ENCODE measurements at regions not wholly inside any gene's neighbourhood (a gene's known extent, or its start where the extent isn't known, plus 50 kb on each side); places are given as distances from the start of the nearest gene placed in this dataset.

DNA sequence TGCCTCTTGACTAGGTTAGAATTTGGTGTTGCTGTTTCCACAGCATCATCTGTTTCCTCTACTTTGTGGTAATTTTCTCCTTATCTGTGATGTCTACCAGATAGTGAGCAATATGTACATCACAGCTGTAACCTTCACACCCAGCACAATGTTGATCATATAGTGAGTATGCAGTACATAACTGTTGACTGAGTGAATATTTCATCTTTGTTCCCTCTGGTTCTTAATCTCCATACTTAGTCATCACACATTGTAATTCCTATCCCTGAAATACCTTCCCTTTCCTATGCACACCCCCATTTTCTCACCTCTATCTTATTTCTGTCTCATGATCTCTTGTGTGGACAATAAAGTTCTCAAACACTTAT lies 115.9 kb downstream of the KIF4B start:
- no peaks in the 10 kb centered on the region for H3K4me1 ChIP-seq
- intact Hi-C loops (cut with DNase I) = no loop called here
- TF ChIP-seq, protein P1, sequence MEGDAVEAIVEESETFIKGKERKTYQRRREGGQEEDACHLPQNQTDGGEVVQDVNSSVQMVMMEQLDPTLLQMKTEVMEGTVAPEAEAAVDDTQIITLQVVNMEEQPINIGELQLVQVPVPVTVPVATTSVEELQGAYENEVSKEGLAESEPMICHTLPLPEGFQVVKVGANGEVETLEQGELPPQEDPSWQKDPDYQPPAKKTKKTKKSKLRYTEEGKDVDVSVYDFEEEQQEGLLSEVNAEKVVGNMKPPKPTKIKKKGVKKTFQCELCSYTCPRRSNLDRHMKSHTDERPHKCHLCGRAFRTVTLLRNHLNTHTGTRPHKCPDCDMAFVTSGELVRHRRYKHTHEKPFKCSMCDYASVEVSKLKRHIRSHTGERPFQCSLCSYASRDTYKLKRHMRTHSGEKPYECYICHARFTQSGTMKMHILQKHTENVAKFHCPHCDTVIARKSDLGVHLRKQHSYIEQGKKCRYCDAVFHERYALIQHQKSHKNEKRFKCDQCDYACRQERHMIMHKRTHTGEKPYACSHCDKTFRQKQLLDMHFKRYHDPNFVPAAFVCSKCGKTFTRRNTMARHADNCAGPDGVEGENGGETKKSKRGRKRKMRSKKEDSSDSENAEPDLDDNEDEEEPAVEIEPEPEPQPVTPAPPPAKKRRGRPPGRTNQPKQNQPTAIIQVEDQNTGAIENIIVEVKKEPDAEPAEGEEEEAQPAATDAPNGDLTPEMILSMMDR (IDR thresholded peaks at IDR 0.05) = no peak
- no peaks in the 10 kb centered on the region for H3K9me3 ChIP-seq
- no peaks in the 10 kb centered on the region for H3K36me3 ChIP-seq (ENCODE audit: insufficient read depth in 1 of 2, low read depth in 1 of 2)
- no peak overlapping the region for H3K27ac ChIP-seq
- H3K4me3 ChIP-seq = no peak overlapping the region
- ATAC-seq (no peak), DNase-seq (no peak)
- H3K27me3 ChIP-seq (ENCODE audit: insufficient read depth in 3 of 3, low read length in 2 of 3) = peaks cover 0 to 7% (median 2%) of the 10 kb centered on the region in 3 donors

GRCh38 chr5:155134130-155134529 lies 120.6 kb downstream of the KIF4B start:
- ATAC-seq = no peak
- peaks cover 0 to 7% (median 3%) of the 10 kb centered on the region in 3 donors for H3K27me3 ChIP-seq (ENCODE audit: insufficient read depth in 3 of 3, low read length in 2 of 3)
- intact Hi-C loops (cut with DNase I) = loop anchor here in 1 of 2 donors (10.0 kb wide), 1 partner anchor 1691 kb away; no protein-coding TSS in a partner anchor
- no peaks in the 10 kb centered on the region for H3K9me3 ChIP-seq
- H3K4me1 ChIP-seq = no peaks in the 10 kb centered on the region
- DNase-seq = no peak
- H3K4me3 ChIP-seq = no peak overlapping the region
- TF ChIP-seq, protein P1 (IDR thresholded peaks at IDR 0.05) = no peak
- no peak overlapping the region for H3K27ac ChIP-seq
- no peaks in the 10 kb centered on the region for H3K36me3 ChIP-seq (ENCODE audit: insufficient read depth in 1 of 2, low read depth in 1 of 2)

GRCh38 chr5:155136216-155136850 lies 122.8 kb downstream of the KIF4B start:
- Histone ChIP-seq H3K27me3 (ENCODE audit: insufficient read depth in 3 of 3, low read length in 2 of 3) (peaks cover 0 to 7% (median 3%) of the 10 kb centered on the region in 3 donors), H3K4me1 (no peaks in the 10 kb centered on the region), H3K27ac (no peak overlapping the region), H3K4me3 (no peak overlapping the region), H3K9me3 (no peaks in the 10 kb centered on the region), H3K36me3 (ENCODE audit: insufficient read depth in 1 of 2, low read depth in 1 of 2) (no peaks in the 10 kb centered on the region)
- ATAC-seq = no peak
- DNase-seq = no peak
- TF ChIP-seq, protein P1 (IDR thresholded peaks at IDR 0.05) = no peak
- intact Hi-C loops (cut with DNase I) = loop anchor here in 1 of 2 donors (10.0 kb wide), 1 partner anchor 1688 kb away; no protein-coding TSS in a partner anchor
- WGBS, 3 donors = 39 to 42% (median 39%) methylated on average over 6 of the region's 6 CpGs

GRCh38 chr5:155137683-155138082 lies 124.1 kb downstream of the KIF4B start:
- no peaks in the 10 kb centered on the region for H3K4me1 ChIP-seq
- no peak overlapping the region for H3K4me3 ChIP-seq
- DNase-seq (no peak), ATAC-seq (no peak)
- no peaks in the 10 kb centered on the region for H3K36me3 ChIP-seq (ENCODE audit: insufficient read depth in 1 of 2, low read depth in 1 of 2)
- H3K27me3 ChIP-seq (ENCODE audit: insufficient read depth in 3 of 3, low read length in 2 of 3) = peaks cover 0 to 3% (median 0%) of the 10 kb centered on the region in 3 donors
- no peak overlapping the region for H3K27ac ChIP-seq
- WGBS, 3 donors = 46 to 57% (median 57%) methylated on average over 3 of the region's 3 CpGs
- intact Hi-C loops (cut with DNase I) = loop anchor here in 1 of 2 donors (10.0 kb wide), 1 partner anchor 1687 kb away; no protein-coding TSS in a partner anchor
- TF ChIP-seq, protein P1 (IDR thresholded peaks at IDR 0.05) = no peak
- H3K9me3 ChIP-seq = no peaks in the 10 kb centered on the region

DNA sequence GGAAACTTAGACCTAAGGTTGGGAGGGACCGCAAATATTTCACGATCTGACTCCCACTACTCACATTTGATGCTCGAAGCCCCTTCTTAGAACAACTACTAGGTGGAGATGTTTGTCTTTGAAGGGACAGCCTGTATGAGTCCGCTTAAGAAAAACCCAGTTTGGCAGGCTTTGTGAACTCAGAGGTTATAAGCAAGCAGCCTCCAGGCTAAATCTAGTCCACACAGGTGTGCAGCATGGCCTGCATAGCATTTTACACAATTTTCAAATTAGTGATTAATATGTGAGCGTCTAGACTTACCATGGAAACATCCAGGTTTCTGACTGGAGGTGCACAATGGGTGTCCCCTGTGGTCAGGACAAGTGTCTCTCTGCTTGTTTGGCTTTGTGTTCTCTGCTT lies 127.1 kb downstream of the KIF4B start:
- Histone ChIP-seq H3K9me3 (no peaks in the 10 kb centered on the region), H3K4me1 (no peaks in the 10 kb centered on the region), H3K36me3 (ENCODE audit: insufficient read depth in 1 of 2, low read depth in 1 of 2) (no peaks in the 10 kb centered on the region), H3K27me3 (ENCODE audit: insufficient read depth in 3 of 3, low read length in 2 of 3) (peaks cover 0 to 5% (median 0%) of the 10 kb centered on the region in 3 donors), H3K4me3 (no peak overlapping the region), H3K27ac (no peak overlapping the region)
- 89 to 92% (median 91%) methylated on average over 5 of the region's 5 CpGs for WGBS, 3 donors
- TF ChIP-seq, protein P1 (IDR thresholded peaks at IDR 0.05) = no peak
- ATAC-seq = no peak
- no peak for DNase-seq
- intact Hi-C loops (cut with DNase I) = no loop called here
